A549 (cell line): ENCODE measurements at regions not wholly inside any gene's neighbourhood (a gene's known extent, or its start where the extent isn't known, plus 50 kb on each side); places are given as distances from the start of the nearest gene placed in this dataset.

Source experiments
- ATAC-seq, 2 experiments: fragments of 200-7000 bp in 1 of 2; fragments of >200 bp in 1 of 2; cut with Nextera tagmentation in 1 of 2; cut with Tn5 transposase in 1 of 2; 3 replicates each; pipeline versions ENCODE4 v1.8.0 to v1.9.1; 2018 to 2020; ENCODE audit warnings: mild to moderate bottlenecking in 1 of 2, moderate library complexity in 1 of 2
- CTCF ChIA-PET: fragments of 300-600 bp; sonication (Branson Sonifier 250); formaldehyde crosslinking; extraction: SDS; loops from one replicate; lab custom pipeline; 2021; ENCODE audit warnings: antibody characterized with exemption, inconsistent platforms; lab: Yijun Ruan, JAX
- POLR2A ChIA-PET: fragments of 350-600 bp; formaldehyde crosslinking; extraction: SDS; loops from one replicate; lab custom pipeline; 2021; ENCODE audit warnings: antibody characterized with exemption, inconsistent platforms; lab: Yijun Ruan, JAX
- DNase-seq, 2 experiments: peaks; one replicate each; pipeline versions ENCODE4 v3.0.0 to v3.0.0-alpha.2; 2011 to 2016; ENCODE audit warnings: low read depth in 1 of 2, low spot score in 1 of 2
- FAIRE-seq: peaks from 2 replicates; lab custom pipeline; 2011; peaks lifted over from hg19 to GRCh38; lab: Jason Lieb, UNC
- H3K27ac ChIP-seq, 2 experiments: fragments of >200 bp; sonication (Bioruptor Twin); formaldehyde crosslinking; 3 replicates each; pipeline ENCODE4 v1.5.1; 2016 to 2017
- H3K4me1 ChIP-seq: fragments of >200 bp; sonication (Bioruptor Twin); formaldehyde crosslinking; 3 replicates; pipeline ENCODE4 v1.6.1; 2016
- H3K4me2 ChIP-seq: fragments of >200 bp; sonication (Bioruptor Twin); formaldehyde crosslinking; 3 replicates; pipeline ENCODE4 v1.6.1; 2016
- H3K4me3 ChIP-seq: fragments of >200 bp; sonication (Bioruptor Twin); formaldehyde crosslinking; 3 replicates; pipeline ENCODE4 v1.5.1; 2016
- H3K9me3 ChIP-seq: fragments of >200 bp; sonication (Bioruptor Twin); formaldehyde crosslinking; 3 replicates; pipeline ENCODE4 v1.6.1; 2016
- CEBPB ChIP-seq, 2 experiments: fragments of >200 bp in 1 of 2; sonication (Bioruptor Twin) in 1 of 2; formaldehyde crosslinking in 1 of 2; IDR thresholded peaks; 2 replicates each; pipeline ENCODE4 v1.6.1; 2012 to 2016
- CHD2 ChIP-seq: fragments of 150-350 bp; IDR thresholded peaks from 2 replicates; pipeline ENCODE4 v1.6.1; 2014; ENCODE audit warnings: low read length; ENCODE audit not compliant: partially characterized antibody
- EHMT2 ChIP-seq: fragments of 200-600 bp; sonication (generic); IDR thresholded peaks from 2 replicates; pipeline ENCODE4 v1.6.1; 2016; ENCODE audit warnings: antibody characterized with exemption, low read depth, mild to moderate bottlenecking, moderate library complexity
- GATA3 ChIP-seq: IDR thresholded peaks from 2 replicates; pipeline ENCODE4 v1.6.1; 2012; ENCODE audit warnings: borderline replicate concordance
- HEYL ChIP-seq: fragments of 250-450 bp; sonication (Bioruptor Pico); IDR thresholded peaks from 2 replicates; pipeline ENCODE4 v1.8.0; 2021; ENCODE audit warnings: mild to moderate bottlenecking, moderate library complexity
- HOXB13 ChIP-seq: fragments of 250-450 bp; sonication (Bioruptor Pico); IDR thresholded peaks from 2 replicates; pipeline ENCODE4 v1.5.0; 2020; ENCODE audit warnings: low read depth, mild to moderate bottlenecking, moderate library complexity
- KDM1A ChIP-seq: fragments of 200-600 bp; sonication (generic); IDR thresholded peaks from 2 replicates; pipeline ENCODE4 v1.6.1; 2016; ENCODE audit warnings: low read depth, mild to moderate bottlenecking
- MAZ ChIP-seq: fragments of 150-350 bp; IDR thresholded peaks from 2 replicates; pipeline ENCODE4 v1.6.1; 2014; ENCODE audit warnings: antibody characterized with exemption, low read depth, low read length, borderline replicate concordance
- MYC ChIP-seq: IDR thresholded peaks from 2 replicates; pipeline ENCODE4 v1.6.1; 2012; ENCODE audit warnings: mild to moderate bottlenecking, inconsistent platforms, low read length, improper control_type of control experiment, borderline replicate concordance
- NPAS2 ChIP-seq: fragments of 250-450 bp; sonication (Bioruptor Pico); IDR thresholded peaks from 2 replicates; pipeline ENCODE4 v1.8.0; 2022; ENCODE audit warnings: mild to moderate bottlenecking, moderate library complexity, borderline replicate concordance
- RARB ChIP-seq: fragments of 250-450 bp; sonication (Bioruptor Pico); IDR thresholded peaks from 2 replicates; pipeline ENCODE4 v1.8.0; 2021; ENCODE audit warnings: mild to moderate bottlenecking, moderate library complexity
- RCOR1 ChIP-seq: fragments of 150-350 bp; IDR thresholded peaks from 2 replicates; pipeline ENCODE4 v1.6.1; 2014; ENCODE audit warnings: antibody characterized with exemption, low read length, low read depth
- ZC3H11A ChIP-seq: fragments of 450-650 bp; IDR thresholded peaks from 2 replicates; pipeline ENCODE4 v1.6.1; 2014; ENCODE audit warnings: antibody characterized with exemption, mild to moderate bottlenecking
- WGBS: methylation state at CpG from one replicate; pipeline ENCODE4 v1.1.6; 2017; ENCODE audit errors: missing lambda C conversion rate; 5-methylcytosine and 5-hydroxymethylcytosine counted together
- TF ChIP-seq, protein P1 (sequence below): fragments of 450-650 bp; IDR thresholded peaks from 2 replicates; pipeline ENCODE4 v1.6.1; 2014; ENCODE audit warnings: antibody characterized with exemption
- TF ChIP-seq, protein P2 (sequence below): IDR thresholded peaks from 2 replicates; pipeline ENCODE4 v1.6.1; 2012
- TF ChIP-seq, protein P3 (sequence below): fragments of 250-450 bp; sonication (Bioruptor Pico); IDR thresholded peaks from 2 replicates; pipeline ENCODE4 v1.5.0; 2021; ENCODE audit warnings: mild to moderate bottlenecking, moderate library complexity, borderline replicate concordance
- TF ChIP-seq, protein P4 (sequence below): fragments of 150-350 bp; IDR thresholded peaks from 2 replicates; pipeline ENCODE4 v1.6.1; 2014; ENCODE audit warnings: low read depth, mild to moderate bottlenecking, low read length
- TF ChIP-seq, protein P5 (sequence below): fragments of >200 bp; sonication (Bioruptor Twin); formaldehyde crosslinking; IDR thresholded peaks from 3 replicates; pipeline ENCODE4 v1.5.1; 2016

DNA sequence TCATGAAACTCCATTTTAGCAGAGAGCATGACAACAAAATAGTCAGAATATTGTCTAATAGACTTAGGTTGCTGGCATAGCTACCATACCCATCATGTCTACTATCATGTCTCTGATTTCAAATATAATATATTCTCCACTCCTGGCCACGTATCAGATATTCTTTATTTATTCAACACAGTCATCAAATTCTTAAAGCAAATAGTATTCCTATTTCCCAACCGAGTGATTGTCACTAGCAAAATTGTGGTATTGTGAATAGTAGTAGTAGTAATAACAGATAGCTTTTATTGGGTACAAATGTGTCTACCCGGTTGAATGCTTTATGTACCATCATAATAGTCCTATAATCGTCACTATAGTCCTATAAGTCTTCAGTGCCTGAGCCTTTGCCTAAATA lies 918.6 kb downstream of the KCNMA1 start:
- no peaks in the 10 kb centered on the region for H3K9me3 ChIP-seq
- 2% methylated on average over 4 of the region's 4 CpGs for WGBS
- no peaks in the 10 kb centered on the region for H3K4me1 ChIP-seq
- no peak for TF ChIP-seq CEBPB (IDR thresholded peaks at IDR 0.05)
- no peak for TF ChIP-seq HOXB13 (CRISPR knock-in tag)
- TF ChIP-seq ZC3H11A, result no peak
- TF ChIP-seq, all 56 proteins: peak for 0
- FAIRE-seq, result no peak
- H3K4me2 ChIP-seq, result no peak overlapping the region
- H3K4me3 ChIP-seq, result no peak overlapping the region
- ChIA-PET POLR2A (no interaction called here), CTCF (interaction anchor here (0.7 kb wide), 1 partner anchor 266 kb away, joined by 3 read pairs; no protein-coding TSS in a partner anchor)
- no peak overlapping the region for H3K27ac ChIP-seq
- DNase-seq, result no peak
- ATAC-seq, result no peak

DNA sequence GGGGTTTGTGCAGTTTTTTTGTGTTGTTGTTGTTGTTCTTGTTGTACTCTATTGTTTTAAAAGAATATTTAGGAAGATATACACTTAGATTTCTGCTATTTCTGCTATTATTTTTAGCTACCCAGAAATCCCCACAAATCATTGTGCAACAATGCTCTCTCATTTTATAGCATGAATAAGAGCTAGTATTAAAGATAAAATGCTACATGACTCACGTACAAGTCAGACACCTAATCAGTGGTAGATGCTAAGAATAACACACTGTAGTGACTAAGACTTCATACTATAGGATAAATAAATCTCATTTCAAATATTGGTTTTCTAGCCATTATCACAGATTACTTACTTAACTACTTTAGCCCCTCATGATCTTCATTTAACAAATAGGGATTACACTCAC lies 920.5 kb downstream of the KCNMA1 start:
- TF ChIP-seq MAZ (no peak), GATA3 (no peak), RARB (CRISPR knock-in tag) (no peak), NPAS2 (CRISPR knock-in tag) (no peak), HEYL (no peak), EHMT2 (no peak), KDM1A (no peak)
- TF ChIP-seq, protein P1, sequence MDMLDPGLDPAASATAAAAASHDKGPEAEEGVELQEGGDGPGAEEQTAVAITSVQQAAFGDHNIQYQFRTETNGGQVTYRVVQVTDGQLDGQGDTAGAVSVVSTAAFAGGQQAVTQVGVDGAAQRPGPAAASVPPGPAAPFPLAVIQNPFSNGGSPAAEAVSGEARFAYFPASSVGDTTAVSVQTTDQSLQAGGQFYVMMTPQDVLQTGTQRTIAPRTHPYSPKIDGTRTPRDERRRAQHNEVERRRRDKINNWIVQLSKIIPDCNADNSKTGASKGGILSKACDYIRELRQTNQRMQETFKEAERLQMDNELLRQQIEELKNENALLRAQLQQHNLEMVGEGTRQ, result no peak
- TF ChIP-seq, protein P2, sequence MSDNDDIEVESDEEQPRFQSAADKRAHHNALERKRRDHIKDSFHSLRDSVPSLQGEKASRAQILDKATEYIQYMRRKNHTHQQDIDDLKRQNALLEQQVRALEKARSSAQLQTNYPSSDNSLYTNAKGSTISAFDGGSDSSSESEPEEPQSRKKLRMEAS, result no peak
- TF ChIP-seq, protein P3, sequence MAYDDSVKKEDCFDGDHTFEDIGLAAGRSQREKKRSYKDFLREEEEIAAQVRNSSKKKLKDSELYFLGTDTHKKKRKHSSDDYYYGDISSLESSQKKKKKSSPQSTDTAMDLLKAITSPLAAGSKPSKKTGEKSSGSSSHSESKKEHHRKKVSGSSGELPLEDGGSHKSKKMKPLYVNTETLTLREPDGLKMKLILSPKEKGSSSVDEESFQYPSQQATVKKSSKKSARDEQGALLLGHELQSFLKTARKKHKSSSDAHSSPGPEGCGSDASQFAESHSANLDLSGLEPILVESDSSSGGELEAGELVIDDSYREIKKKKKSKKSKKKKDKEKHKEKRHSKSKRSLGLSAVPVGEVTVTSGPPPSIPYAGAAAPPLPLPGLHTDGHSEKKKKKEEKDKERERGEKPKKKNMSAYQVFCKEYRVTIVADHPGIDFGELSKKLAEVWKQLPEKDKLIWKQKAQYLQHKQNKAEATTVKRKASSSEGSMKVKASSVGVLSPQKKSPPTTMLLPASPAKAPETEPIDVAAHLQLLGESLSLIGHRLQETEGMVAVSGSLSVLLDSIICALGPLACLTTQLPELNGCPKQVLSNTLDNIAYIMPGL (CRISPR knock-in tag), result no peak
- ChIA-PET CTCF (no interaction called here), POLR2A (no interaction called here)
- Histone ChIP-seq H3K4me3 (no peak overlapping the region), H3K27ac (no peak overlapping the region), H3K9me3 (no peaks in the 10 kb centered on the region), H3K4me1 (no peaks in the 10 kb centered on the region), H3K4me2 (no peak overlapping the region)
- no peak for DNase-seq
- FAIRE-seq, result no peak
- ATAC-seq, result no peak
- 0% methylated on average over 1 of the region's 1 CpG for WGBS

DNA sequence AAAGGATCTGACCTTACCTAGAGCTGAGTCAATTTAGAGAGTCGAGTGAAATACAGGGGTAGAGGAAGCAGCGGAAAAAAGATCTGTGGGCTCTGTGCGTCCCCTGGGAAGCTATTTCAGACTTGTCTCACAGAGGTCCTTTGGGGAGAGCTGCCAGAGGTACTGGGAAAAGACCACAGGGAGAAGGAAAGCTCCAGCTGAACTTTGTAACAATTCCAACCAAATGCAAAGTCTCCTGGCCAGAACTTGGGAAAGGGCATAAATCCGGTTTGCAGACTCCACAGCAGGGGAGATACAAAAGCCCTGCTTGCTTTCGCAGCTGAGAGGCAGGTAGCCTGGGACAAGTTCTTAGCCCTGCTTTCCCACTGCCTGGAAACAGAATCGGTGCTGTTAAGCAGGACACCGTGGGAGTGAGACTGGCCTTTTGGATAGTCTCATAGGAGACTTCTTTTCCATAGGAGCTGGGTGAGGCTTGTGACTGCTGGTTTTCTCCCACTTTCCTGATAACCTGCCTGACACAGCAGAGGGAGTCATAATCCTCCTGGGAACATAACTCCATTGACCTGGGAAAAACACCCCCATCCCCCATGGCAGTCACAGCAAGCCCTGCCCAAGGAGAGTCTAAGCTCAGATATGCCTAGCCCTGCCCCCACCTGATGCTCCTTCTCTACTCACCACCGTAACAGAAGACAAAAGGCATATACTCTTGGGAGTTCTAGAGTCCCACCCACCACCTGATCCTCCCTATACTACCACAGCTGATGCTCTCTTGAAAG lies 926.2 kb downstream of the KCNMA1 start:
- FAIRE-seq (no peak), DNase-seq (no peak), ATAC-seq (no peak)
- Histone ChIP-seq H3K9me3 (peaks cover 5% of the 10 kb centered on the region; the same call in 1 of the 3 replicates), H3K4me2 (no peak overlapping the region), H3K27ac (no peak overlapping the region), H3K4me1 (no peaks in the 10 kb centered on the region), H3K4me3 (no peak overlapping the region)
- TF ChIP-seq, protein P4, sequence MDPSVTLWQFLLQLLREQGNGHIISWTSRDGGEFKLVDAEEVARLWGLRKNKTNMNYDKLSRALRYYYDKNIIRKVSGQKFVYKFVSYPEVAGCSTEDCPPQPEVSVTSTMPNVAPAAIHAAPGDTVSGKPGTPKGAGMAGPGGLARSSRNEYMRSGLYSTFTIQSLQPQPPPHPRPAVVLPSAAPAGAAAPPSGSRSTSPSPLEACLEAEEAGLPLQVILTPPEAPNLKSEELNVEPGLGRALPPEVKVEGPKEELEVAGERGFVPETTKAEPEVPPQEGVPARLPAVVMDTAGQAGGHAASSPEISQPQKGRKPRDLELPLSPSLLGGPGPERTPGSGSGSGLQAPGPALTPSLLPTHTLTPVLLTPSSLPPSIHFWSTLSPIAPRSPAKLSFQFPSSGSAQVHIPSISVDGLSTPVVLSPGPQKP, result no peak
- TF ChIP-seq MYC (no peak), RCOR1 (no peak), CHD2 (no peak)
- TF ChIP-seq, protein P5, sequence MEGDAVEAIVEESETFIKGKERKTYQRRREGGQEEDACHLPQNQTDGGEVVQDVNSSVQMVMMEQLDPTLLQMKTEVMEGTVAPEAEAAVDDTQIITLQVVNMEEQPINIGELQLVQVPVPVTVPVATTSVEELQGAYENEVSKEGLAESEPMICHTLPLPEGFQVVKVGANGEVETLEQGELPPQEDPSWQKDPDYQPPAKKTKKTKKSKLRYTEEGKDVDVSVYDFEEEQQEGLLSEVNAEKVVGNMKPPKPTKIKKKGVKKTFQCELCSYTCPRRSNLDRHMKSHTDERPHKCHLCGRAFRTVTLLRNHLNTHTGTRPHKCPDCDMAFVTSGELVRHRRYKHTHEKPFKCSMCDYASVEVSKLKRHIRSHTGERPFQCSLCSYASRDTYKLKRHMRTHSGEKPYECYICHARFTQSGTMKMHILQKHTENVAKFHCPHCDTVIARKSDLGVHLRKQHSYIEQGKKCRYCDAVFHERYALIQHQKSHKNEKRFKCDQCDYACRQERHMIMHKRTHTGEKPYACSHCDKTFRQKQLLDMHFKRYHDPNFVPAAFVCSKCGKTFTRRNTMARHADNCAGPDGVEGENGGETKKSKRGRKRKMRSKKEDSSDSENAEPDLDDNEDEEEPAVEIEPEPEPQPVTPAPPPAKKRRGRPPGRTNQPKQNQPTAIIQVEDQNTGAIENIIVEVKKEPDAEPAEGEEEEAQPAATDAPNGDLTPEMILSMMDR, result no peak
- TF ChIP-seq, protein P1, result no peak
- 19% methylated on average over 8 of the region's 8 CpGs for WGBS
- POLR2A ChIA-PET, result no interaction called here
- CTCF ChIA-PET, result interaction anchor here (1.0 kb wide), 1 partner anchor 32 kb away, joined by 3 read pairs; no protein-coding TSS in a partner anchor
